Natural killer cell treated with Interleukin-12 subunit alpha and Interleukin-12 subunit beta and Interleukin-15 and Interleukin-18, amount 100 ng/mL, for 72 hours (primary cell): ENCODE measurements at regions not wholly inside any gene's neighbourhood (a gene's known extent, or its start where the extent isn't known, plus 50 kb on each side); places are given as distances from the start of the nearest gene placed in this dataset.

Source experiments
- ATAC-seq, 2 donors: fragments of 150-1000 bp; cut with Tn5 transposase in 1 of 2; sonication (Bioruptor Pico), chemical (Tn5 transposase) in 1 of 2; 2 replicates each; pipeline ENCODE4 v1.10.0; 2021
- DNase-seq: peaks from one replicate; pipeline ENCODE4 v3.0.0; 2022; ENCODE audit warnings: low spot score
- H3K27ac Mint-ChIP-seq, 2 donors: 1 replicate in 1 of 2; 2 replicates in 1 of 2; pipeline ENCODE4 v1.8.0; 2022; ENCODE audit warnings: mixed read lengths in 2 of 2, mild to moderate bottlenecking in 1 of 2, moderate library complexity in 1 of 2
- H3K27me3 Mint-ChIP-seq, 2 donors: 1 replicate in 1 of 2; 2 replicates in 1 of 2; pipeline ENCODE4 v1.8.0; 2022; ENCODE audit warnings: mixed read lengths in 2 of 2
- H3K36me3 Mint-ChIP-seq: one replicate; pipeline ENCODE4 v1.8.0; 2022; ENCODE audit warnings: mixed read lengths
- H3K4me1 Mint-ChIP-seq, 2 donors: 1 replicate in 1 of 2; 2 replicates in 1 of 2; pipeline ENCODE4 v1.8.0; 2022; ENCODE audit warnings: low read depth in 2 of 2, mixed read lengths in 2 of 2, mild to moderate bottlenecking in 1 of 2
- H3K4me3 Mint-ChIP-seq: one replicate; pipeline ENCODE4 v1.8.0; 2022; ENCODE audit warnings: mixed read lengths
- H3K9me3 Mint-ChIP-seq: 2 replicates; pipeline ENCODE4 v1.8.0; 2022; ENCODE audit warnings: mixed read lengths

GRCh38 chr11:27201454-27202302 lies 161.1 kb downstream of the BBOX1 start:
- H3K27me3 Mint-ChIP-seq: no peaks in the 10 kb centered on the region
- ATAC-seq: no peak

GRCh38 chr11:27200779-27201453 lies 160.3 kb downstream of the BBOX1 start:
- H3K27me3 Mint-ChIP-seq: no peaks in the 10 kb centered on the region
- ATAC-seq: no peak
- no peak for DNase-seq
- H3K4me1 Mint-ChIP-seq: no peaks in the 10 kb centered on the region
- H3K9me3 Mint-ChIP-seq: peaks cover 1% of the 10 kb centered on the region
- H3K36me3 Mint-ChIP-seq: no peaks in the 10 kb centered on the region
- H3K27ac Mint-ChIP-seq: no peak overlapping the region
- no peak overlapping the region for H3K4me3 Mint-ChIP-seq

More at GRCh38 chr11:27201454-27202302, 161.1 kb downstream of the BBOX1 start:
- Mint-ChIP-seq H3K9me3 (peaks cover 4% of the 10 kb centered on the region), H3K4me1 (no peaks in the 10 kb centered on the region), H3K27ac (no peak overlapping the region), H3K36me3 (no peaks in the 10 kb centered on the region), H3K4me3 (no peak overlapping the region)
- DNase-seq: no peak

DNA sequence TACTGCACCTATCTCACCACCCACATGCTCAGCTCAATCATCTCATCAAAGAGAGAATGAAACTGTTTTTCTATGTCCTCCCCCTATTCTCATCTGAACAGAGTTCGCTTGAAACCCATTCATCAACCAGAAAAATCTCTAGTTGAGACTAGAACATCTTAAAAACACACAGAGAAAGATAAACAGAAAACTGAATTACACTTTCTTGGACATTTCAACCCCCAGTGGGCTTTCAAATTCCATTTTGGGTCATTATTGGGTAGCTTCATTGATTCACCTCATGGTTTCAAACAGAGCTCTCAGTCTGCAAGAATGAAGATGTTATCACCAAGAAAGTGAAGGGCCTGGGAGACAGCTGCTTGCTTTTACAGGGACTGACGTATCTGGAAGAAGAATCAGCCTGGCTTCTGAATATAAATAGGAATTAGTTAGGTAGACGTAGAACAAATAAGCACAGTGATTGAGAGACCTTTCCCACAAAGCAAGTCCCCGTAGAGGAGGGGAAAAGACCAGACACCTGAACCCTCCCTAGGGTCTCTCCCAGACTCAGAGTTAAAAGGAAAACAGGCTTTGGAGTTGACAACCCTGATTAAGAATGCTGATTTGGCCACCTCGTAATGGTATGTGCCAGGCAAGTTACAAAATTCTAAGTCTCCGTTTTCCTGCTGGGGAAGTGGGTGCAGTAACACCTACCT lies 155.7 kb downstream of the BBOX1 start:
- no peak overlapping the region for H3K4me3 Mint-ChIP-seq
- no peaks in the 10 kb centered on the region for H3K36me3 Mint-ChIP-seq
- ATAC-seq: no peak
- no peak for DNase-seq
- H3K27ac Mint-ChIP-seq: no peak overlapping the region
- H3K27me3 Mint-ChIP-seq: peaks cover 0 to 6% of the 10 kb centered on the region in 2 donors
- no peaks in the 10 kb centered on the region for H3K9me3 Mint-ChIP-seq
- no peaks in the 10 kb centered on the region for H3K4me1 Mint-ChIP-seq

- no peak for DNase-seq
- H3K4me1 Mint-ChIP-seq: no peaks in the 10 kb centered on the region
- H3K4me3 Mint-ChIP-seq: no peak overlapping the region
- H3K36me3 Mint-ChIP-seq: no peaks in the 10 kb centered on the region
- no peaks in the 10 kb centered on the region for H3K9me3 Mint-ChIP-seq
- no peak overlapping the region for H3K27ac Mint-ChIP-seq
- peaks cover 0 to 10% of the 10 kb centered on the region in 2 donors for H3K27me3 Mint-ChIP-seq
- no peak for ATAC-seq
Measured at GRCh38 chr11:27195837-27196202, 155.2 kb downstream of the BBOX1 start.

GRCh38 chr11:27194976-27195375 lies 154.4 kb downstream of the BBOX1 start:
- no peaks in the 10 kb centered on the region for H3K4me1 Mint-ChIP-seq
- no peak overlapping the region for H3K4me3 Mint-ChIP-seq
- H3K36me3 Mint-ChIP-seq: no peaks in the 10 kb centered on the region
- H3K9me3 Mint-ChIP-seq: no peaks in the 10 kb centered on the region
- DNase-seq (no peak), ATAC-seq (no peak)
- H3K27me3 Mint-ChIP-seq: peaks cover 0 to 14% of the 10 kb centered on the region in 2 donors
- no peak overlapping the region for H3K27ac Mint-ChIP-seq

DNA sequence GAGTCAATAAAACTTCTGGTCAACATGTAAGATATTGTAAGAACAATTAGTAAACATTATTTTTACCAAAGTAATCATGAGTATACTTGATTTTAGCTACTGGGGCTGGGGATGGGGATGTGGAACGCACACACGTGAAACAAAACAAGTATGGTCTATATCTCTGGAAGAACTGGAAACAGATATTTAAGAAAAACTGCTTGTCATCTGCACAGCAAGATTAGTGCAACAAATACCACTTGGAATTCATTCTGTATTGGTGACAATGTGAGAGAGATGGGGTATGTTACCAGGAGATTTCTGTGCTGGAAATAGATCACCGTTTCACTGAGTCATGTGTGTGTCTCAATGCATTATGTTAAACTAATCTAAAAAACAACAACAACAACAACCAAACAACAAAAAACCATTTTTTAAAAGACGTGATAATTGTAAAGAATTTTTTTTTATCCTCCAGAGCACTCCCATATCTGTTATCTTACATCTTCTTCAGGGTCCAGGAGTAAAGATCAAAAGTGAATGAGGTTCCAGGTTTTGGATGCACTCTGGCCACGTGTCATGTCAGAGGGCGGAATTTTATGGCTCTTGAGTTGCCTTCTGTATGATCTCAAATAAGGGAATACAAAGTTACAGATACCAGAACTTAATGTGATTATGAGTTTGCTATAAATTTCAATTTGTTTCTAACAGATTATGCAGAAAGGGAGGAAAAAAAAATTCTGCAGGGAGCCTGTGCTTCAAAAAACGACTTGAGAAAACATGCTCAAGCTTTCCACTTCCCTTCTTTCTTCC lies 153.0 kb downstream of the BBOX1 start:
- no peaks in the 10 kb centered on the region for H3K4me1 Mint-ChIP-seq
- DNase-seq (no peak), ATAC-seq (no peak)
- H3K36me3 Mint-ChIP-seq: no peaks in the 10 kb centered on the region
- H3K27me3 Mint-ChIP-seq: peaks cover 0 to 20% of the 10 kb centered on the region in 2 donors
- no peaks in the 10 kb centered on the region for H3K9me3 Mint-ChIP-seq
- H3K27ac Mint-ChIP-seq: no peak overlapping the region
- H3K4me3 Mint-ChIP-seq: no peak overlapping the region

DNA sequence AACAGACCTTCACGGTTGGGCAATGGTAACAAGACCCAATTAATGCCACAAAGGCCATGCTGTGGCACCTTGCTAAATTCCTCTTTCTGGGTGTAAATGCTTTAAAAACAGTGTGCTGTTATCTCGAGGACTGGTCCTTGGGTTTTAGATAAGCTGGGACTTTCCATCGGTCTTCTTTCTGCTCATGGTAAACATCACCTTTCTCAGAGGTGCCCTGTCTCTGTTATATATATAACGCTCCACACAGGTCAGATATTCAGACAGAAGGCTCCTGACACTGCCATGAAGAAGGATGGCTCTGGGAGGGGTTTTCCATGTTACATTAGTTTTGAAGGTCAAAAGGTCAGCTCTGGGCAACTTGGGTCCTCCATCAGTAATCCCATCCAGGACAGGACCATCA lies 151.6 kb downstream of the BBOX1 start:
- H3K4me1 Mint-ChIP-seq: no peaks in the 10 kb centered on the region
- no peak overlapping the region for H3K27ac Mint-ChIP-seq
- peaks cover 7 to 33% of the 10 kb centered on the region in 2 donors for H3K27me3 Mint-ChIP-seq
- H3K9me3 Mint-ChIP-seq: no peaks in the 10 kb centered on the region
- DNase-seq: no peak
- H3K4me3 Mint-ChIP-seq: no peak overlapping the region
- no peak for ATAC-seq
- H3K36me3 Mint-ChIP-seq: no peaks in the 10 kb centered on the region

- no peak overlapping the region for H3K27ac Mint-ChIP-seq
- H3K27me3 Mint-ChIP-seq: peaks cover 7 to 33% of the 10 kb centered on the region in 2 donors
- ATAC-seq: no peak
- no peaks in the 10 kb centered on the region for H3K9me3 Mint-ChIP-seq
- no peak overlapping the region for H3K4me3 Mint-ChIP-seq
- no peak for DNase-seq
- no peaks in the 10 kb centered on the region for H3K4me1 Mint-ChIP-seq
- no peaks in the 10 kb centered on the region for H3K36me3 Mint-ChIP-seq
Measured at GRCh38 chr11:27191639-27192038, 151.0 kb downstream of the BBOX1 start.

GRCh38 chr11:27188696-27189095 lies 148.1 kb downstream of the BBOX1 start:
- DNase-seq (no peak), ATAC-seq (no peak)
- Mint-ChIP-seq H3K36me3 (no peaks in the 10 kb centered on the region), H3K27me3 (peaks cover 7 to 27% of the 10 kb centered on the region in 2 donors), H3K4me3 (no peak overlapping the region), H3K4me1 (no peaks in the 10 kb centered on the region), H3K9me3 (no peaks in the 10 kb centered on the region), H3K27ac (no peak overlapping the region)

DNA sequence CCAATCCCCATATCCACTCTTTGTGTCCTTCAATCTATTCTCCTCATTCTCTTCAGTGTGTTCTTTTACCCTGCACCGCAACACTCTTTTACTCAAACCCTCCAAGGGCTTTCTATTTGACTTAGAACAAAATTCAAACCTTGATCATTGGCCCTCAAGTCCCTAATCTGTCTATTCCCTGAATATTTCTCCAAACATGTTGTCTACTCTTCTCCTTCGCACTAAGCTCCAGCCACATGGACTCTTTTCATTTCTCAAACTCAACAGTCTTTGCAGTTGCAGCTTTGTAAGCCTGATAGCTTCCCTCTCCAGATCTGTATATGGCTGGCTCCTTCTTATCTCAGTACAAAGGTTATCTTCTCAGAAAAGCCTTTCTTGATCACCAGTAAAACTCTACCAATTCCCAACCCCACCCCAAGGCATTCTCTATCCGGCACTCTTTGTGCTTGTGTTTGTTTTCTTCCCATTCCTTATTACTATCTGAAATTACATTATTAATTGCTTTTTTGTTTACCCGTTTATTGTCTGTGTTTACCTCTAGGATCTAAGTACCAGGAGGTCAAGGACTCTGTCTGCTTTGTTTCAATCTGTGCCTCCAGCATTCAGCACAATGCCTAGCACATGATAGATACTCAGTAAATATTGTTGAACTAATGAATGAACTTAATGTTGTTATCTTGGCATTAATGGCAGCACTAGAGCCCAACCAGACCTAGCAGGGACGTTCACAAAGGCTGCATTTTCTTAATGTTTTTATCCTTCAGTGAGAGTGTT lies 147.4 kb downstream of the BBOX1 start:
- Mint-ChIP-seq H3K27ac (no peak overlapping the region), H3K36me3 (no peaks in the 10 kb centered on the region), H3K4me3 (no peak overlapping the region), H3K4me1 (no peaks in the 10 kb centered on the region), H3K27me3 (peaks cover 7 to 27% of the 10 kb centered on the region in 2 donors), H3K9me3 (no peaks in the 10 kb centered on the region)
- no peak for DNase-seq
- no peak for ATAC-seq

GRCh38 chr11:27187075-27187847 lies 146.6 kb downstream of the BBOX1 start:
- Mint-ChIP-seq H3K4me3 (no peak overlapping the region), H3K27ac (no peak overlapping the region), H3K4me1 (no peaks in the 10 kb centered on the region), H3K9me3 (no peaks in the 10 kb centered on the region), H3K27me3 (peaks cover 7 to 27% of the 10 kb centered on the region in 2 donors), H3K36me3 (no peaks in the 10 kb centered on the region)
- DNase-seq: no peak
- no peak for ATAC-seq

DNA sequence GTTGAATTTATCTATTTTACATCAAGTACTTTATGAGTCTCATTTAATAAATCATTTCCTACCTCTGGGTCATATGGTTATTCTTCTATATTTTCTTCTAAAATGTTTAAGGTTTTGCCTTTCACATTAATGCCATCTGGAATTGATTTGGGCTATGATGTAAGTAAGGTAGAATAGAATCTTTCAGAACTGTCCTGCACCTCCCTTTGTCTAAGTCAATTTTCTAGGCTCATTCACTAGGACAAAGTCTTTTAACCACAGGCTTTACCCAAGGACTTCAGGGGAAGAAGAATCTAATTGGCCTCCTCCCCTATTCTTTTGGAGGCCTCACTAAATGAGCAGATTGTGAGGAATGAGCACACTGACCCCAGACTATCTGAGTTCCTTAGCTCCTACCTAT lies 146.0 kb downstream of the BBOX1 start:
- DNase-seq (no peak), ATAC-seq (no peak)
- no peaks in the 10 kb centered on the region for H3K36me3 Mint-ChIP-seq
- H3K4me3 Mint-ChIP-seq: no peak overlapping the region
- no peaks in the 10 kb centered on the region for H3K4me1 Mint-ChIP-seq
- H3K27me3 Mint-ChIP-seq: peaks cover 7 to 27% of the 10 kb centered on the region in 2 donors
- no peaks in the 10 kb centered on the region for H3K9me3 Mint-ChIP-seq
- no peak overlapping the region for H3K27ac Mint-ChIP-seq
